ENCODE measurements at regions not wholly inside any gene's neighbourhood (a gene's known extent, or its start where the extent isn't known, plus 50 kb on each side); places are given as distances from the start of the nearest gene placed in this dataset.

DNA sequence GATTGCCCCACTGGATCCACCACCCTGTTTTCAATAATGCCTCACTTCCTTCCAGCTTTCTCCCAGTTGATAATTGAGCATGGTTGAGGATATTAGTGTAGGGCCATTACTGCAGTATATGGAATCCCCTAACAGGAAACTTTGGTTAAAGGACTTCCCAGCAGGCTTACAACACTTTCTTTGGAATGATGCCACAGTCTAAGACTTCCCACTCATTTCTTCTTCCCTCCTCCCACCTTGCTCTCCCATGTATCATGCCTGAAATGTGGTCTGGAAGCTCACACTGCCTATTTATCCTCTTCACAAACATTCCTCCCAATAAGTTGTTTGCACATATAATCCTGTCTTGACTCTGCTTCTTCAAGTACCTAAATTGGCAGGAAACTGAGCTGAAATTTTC, 863.3 kb downstream of the CENPC start:
- no peak for TF ChIP-seq POLR2A (IDR thresholded peaks at IDR 0.05)
- TF ChIP-seq, protein P1, sequence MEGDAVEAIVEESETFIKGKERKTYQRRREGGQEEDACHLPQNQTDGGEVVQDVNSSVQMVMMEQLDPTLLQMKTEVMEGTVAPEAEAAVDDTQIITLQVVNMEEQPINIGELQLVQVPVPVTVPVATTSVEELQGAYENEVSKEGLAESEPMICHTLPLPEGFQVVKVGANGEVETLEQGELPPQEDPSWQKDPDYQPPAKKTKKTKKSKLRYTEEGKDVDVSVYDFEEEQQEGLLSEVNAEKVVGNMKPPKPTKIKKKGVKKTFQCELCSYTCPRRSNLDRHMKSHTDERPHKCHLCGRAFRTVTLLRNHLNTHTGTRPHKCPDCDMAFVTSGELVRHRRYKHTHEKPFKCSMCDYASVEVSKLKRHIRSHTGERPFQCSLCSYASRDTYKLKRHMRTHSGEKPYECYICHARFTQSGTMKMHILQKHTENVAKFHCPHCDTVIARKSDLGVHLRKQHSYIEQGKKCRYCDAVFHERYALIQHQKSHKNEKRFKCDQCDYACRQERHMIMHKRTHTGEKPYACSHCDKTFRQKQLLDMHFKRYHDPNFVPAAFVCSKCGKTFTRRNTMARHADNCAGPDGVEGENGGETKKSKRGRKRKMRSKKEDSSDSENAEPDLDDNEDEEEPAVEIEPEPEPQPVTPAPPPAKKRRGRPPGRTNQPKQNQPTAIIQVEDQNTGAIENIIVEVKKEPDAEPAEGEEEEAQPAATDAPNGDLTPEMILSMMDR (IDR thresholded peaks at IDR 0.05 in 8 of 11, conservative IDR thresholded peaks at IDR 0.05 in 3 of 11), result no peak
- no peak for TF ChIP-seq POLR2AphosphoS5 (IDR thresholded peaks at IDR 0.05)

DNA sequence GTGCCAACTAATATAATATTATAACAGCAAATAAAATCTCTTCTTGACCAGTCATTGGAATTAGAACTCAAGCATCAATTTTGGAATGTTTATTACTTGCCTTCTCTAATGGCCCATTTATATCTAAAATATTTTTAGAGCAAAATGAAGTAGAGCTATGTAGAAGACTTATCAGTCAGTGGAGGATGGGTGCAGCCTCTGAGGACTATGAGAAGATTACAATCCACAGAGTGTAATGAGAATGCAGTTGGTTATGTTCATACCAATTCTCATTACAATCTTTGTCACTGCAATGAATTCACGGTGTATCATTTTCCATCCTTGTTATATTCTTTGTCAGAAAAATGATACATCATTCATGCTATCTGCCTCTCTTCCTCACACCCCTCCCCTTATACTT, 878.1 kb downstream of the CENPC start:
- TF ChIP-seq POLR2A (IDR thresholded peaks at IDR 0.05), result no peak
- no peak for DNase-seq
- H3K27ac ChIP-seq, result no peak overlapping the region
- H3K36me3 ChIP-seq, result no peaks in the 10 kb centered on the region
- no peaks in the 10 kb centered on the region for H3K4me1 ChIP-seq
- WGBS, 5 donors, result 89 to 95% (median 91%) methylated on average over 1 of the region's 1 CpG
- no peak overlapping the region for H3K4me3 ChIP-seq
- no peaks in the 10 kb centered on the region for H3K9me3 ChIP-seq
- H3K27me3 ChIP-seq (replicated peaks in 1 of 7), result no peaks in the 10 kb centered on the region
- intact Hi-C loops (cut with DNase I; ENCODE audit: low total_unique reads), result no loop called here

More for the DNA sequence above, 863.3 kb downstream of the CENPC start:
- Histone ChIP-seq H3K4me3 (no peak overlapping the region), H3K36me3 (no peaks in the 10 kb centered on the region), H3K4me1 (no peaks in the 10 kb centered on the region), H3K27me3 (replicated peaks in 1 of 7) (no peaks in the 10 kb centered on the region), H3K9me3 (peaks cover 0 to 21% (median 0%) of the 10 kb centered on the region in 8 donors), H3K27ac (no peak overlapping the region)
- intact Hi-C loops (cut with DNase I; ENCODE audit: low total_unique reads), result no loop called here
- DNase-seq, result no peak

- intact Hi-C loops (cut with DNase I; ENCODE audit: low total_unique reads), result no loop called here
- TF ChIP-seq, protein P1 (IDR thresholded peaks at IDR 0.05 in 8 of 11, conservative IDR thresholded peaks at IDR 0.05 in 3 of 11), result no peak
- TF ChIP-seq POLR2AphosphoS5 (IDR thresholded peaks at IDR 0.05), result no peak
- no peak overlapping the region for H3K27ac ChIP-seq
- 63 to 78% (median 71%) methylated on average over 3 of the region's 3 CpGs for WGBS, 5 donors
- no peak overlapping the region for H3K4me3 ChIP-seq
- no peaks in the 10 kb centered on the region for H3K36me3 ChIP-seq
- no peak for DNase-seq
- no peaks in the 10 kb centered on the region for H3K9me3 ChIP-seq
- no peaks in the 10 kb centered on the region for H3K4me1 ChIP-seq
- no peaks in the 10 kb centered on the region for H3K27me3 ChIP-seq (replicated peaks in 1 of 7)
Measured at GRCh38 chr4:66662620-66663019, 882.7 kb downstream of the CENPC start.

- Histone ChIP-seq H3K27ac (no peak overlapping the region), H3K36me3 (no peaks in the 10 kb centered on the region), H3K4me3 (no peak overlapping the region), H3K4me1 (no peaks in the 10 kb centered on the region), H3K9me3 (no peaks in the 10 kb centered on the region), H3K27me3 (replicated peaks in 1 of 7) (no peaks in the 10 kb centered on the region)
- WGBS, 5 donors, result 45 to 60% (median 48%) methylated on average over 2 of the region's 2 CpGs
- intact Hi-C loops (cut with DNase I; ENCODE audit: low total_unique reads), result no loop called here
- no peak for DNase-seq
- TF ChIP-seq, protein P1 (IDR thresholded peaks at IDR 0.05 in 8 of 11, conservative IDR thresholded peaks at IDR 0.05 in 3 of 11), result no peak
- TF ChIP-seq POLR2A (IDR thresholded peaks at IDR 0.05) (no peak), POLR2AphosphoS5 (IDR thresholded peaks at IDR 0.05) (no peak)
Measured at GRCh38 chr4:66658809-66659208, 886.5 kb downstream of the CENPC start.

GRCh38 chr4:66655505-66655904, 889.8 kb downstream of the CENPC start:
- peaks cover 0 to 9% (median 1%) of the 10 kb centered on the region in 8 donors for H3K9me3 ChIP-seq
- TF ChIP-seq, protein P1 (IDR thresholded peaks at IDR 0.05 in 8 of 11, conservative IDR thresholded peaks at IDR 0.05 in 3 of 11), result no peak
- TF ChIP-seq POLR2AphosphoS5 (IDR thresholded peaks at IDR 0.05) (no peak), POLR2A (IDR thresholded peaks at IDR 0.05) (no peak)
- H3K4me1 ChIP-seq, result no peaks in the 10 kb centered on the region
- H3K27me3 ChIP-seq (replicated peaks in 1 of 7), result no peaks in the 10 kb centered on the region
- no peak for DNase-seq
- no peak overlapping the region for H3K27ac ChIP-seq
- no peaks in the 10 kb centered on the region for H3K36me3 ChIP-seq
- no peak overlapping the region for H3K4me3 ChIP-seq
- WGBS, 5 donors, result 82 to 89% (median 85%) methylated on average over 2 of the region's 2 CpGs
- intact Hi-C loops (cut with DNase I; ENCODE audit: low total_unique reads), result no loop called here
